Gastrocnemius medialis (tissue), 4 donors: ENCODE measurements at regions not wholly inside any gene's neighbourhood (a gene's known extent, or its start where the extent isn't known, plus 50 kb on each side); places are given as distances from the start of the nearest gene placed in this dataset.

Experiments used
- POLR2A ChIP-seq, 2 donors: fragments of 450-650 bp; IDR thresholded peaks; one replicate each; pipeline ENCODE4 v1.6.1; 2017; ENCODE audit warnings: antibody characterized with exemption in 2 of 2, mild to moderate bottlenecking in 2 of 2, moderate library complexity in 2 of 2
- TF ChIP-seq, protein P1 (sequence below), 5 experiments: fragments of 450-650 bp in 3 of 5; fragments of 200-600 bp in 2 of 5; sonication (generic) in 2 of 5; IDR thresholded peaks in 4 of 5; conservative IDR thresholded peaks in 1 of 5; 1 replicate in 4 of 5; 2 replicates in 1 of 5; pipeline ENCODE4 v1.5.1; 2016 to 2019; ENCODE audit warnings: antibody characterized with exemption in 5 of 5, mild to moderate bottlenecking in 3 of 5, moderate library complexity in 3 of 5

DNA sequence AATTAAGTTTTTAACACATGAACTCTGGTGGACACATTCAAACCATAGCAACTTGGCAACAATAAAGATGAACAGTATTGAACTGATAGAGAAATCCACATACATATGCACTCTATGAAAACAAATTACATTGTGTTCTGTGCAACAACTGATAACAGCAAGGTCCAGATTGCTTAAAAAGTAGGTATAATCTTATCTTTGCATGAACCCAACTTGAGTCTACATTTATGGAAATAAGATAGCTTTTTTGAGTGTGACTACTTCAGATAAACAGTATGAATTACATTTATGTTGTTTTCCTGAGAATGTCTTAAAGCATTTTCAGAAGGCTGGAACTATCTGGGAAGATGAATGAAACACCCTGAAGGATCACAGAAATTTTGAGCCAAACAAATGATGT, 212.6 kb upstream of the GK2 start:
- TF ChIP-seq, protein P1, sequence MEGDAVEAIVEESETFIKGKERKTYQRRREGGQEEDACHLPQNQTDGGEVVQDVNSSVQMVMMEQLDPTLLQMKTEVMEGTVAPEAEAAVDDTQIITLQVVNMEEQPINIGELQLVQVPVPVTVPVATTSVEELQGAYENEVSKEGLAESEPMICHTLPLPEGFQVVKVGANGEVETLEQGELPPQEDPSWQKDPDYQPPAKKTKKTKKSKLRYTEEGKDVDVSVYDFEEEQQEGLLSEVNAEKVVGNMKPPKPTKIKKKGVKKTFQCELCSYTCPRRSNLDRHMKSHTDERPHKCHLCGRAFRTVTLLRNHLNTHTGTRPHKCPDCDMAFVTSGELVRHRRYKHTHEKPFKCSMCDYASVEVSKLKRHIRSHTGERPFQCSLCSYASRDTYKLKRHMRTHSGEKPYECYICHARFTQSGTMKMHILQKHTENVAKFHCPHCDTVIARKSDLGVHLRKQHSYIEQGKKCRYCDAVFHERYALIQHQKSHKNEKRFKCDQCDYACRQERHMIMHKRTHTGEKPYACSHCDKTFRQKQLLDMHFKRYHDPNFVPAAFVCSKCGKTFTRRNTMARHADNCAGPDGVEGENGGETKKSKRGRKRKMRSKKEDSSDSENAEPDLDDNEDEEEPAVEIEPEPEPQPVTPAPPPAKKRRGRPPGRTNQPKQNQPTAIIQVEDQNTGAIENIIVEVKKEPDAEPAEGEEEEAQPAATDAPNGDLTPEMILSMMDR (IDR thresholded peaks at IDR 0.05 in 4 of 5, conservative IDR thresholded peaks at IDR 0.05 in 1 of 5), result no peak
- no peak for TF ChIP-seq POLR2A (IDR thresholded peaks at IDR 0.05)
